Activated CD4-positive, alpha-beta T cell treated with anti-CD3 and anti-CD28 coated beads for 48 hours (primary cell): ENCODE measurements at regions not wholly inside any gene's neighbourhood (a gene's known extent, or its start where the extent isn't known, plus 50 kb on each side); places are given as distances from the start of the nearest gene placed in this dataset.
A peak's percentile ranks its signal among the peaks of the same experiment; 100 is the strongest.
"Not testable (repeated sequence)": the region's sequence is repeated elsewhere in the genome, so short reads cannot be mapped to it uniquely, and the experiment has no call there.

Experiments
- DNase-seq: peaks from one replicate; pipeline ENCODE4 v3.0.0-alpha.2; 2020

- DNase-seq, result no peak
Observed at GRCh38 chr10:8283986-8284385, 229.5 kb downstream of the GATA3 start.

DNA sequence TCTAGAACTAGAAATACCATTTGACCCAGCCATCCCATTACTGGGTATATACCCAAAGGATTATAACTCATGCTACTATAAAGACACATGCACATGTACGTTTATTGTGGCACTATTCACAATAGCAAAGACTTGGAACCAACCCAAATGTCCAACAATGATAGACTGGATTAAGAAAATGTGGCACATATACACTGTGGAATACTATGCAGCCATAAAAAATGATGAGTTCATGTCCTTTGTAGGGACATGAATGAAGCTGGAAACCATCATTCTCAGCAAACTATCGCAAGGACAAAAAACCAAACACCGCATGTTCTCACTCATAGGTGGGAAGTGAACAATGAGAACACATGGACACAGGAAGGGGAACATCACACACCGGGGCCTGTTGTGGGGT lies 231.5 kb downstream of the GATA3 start:
- DNase-seq, result not testable (repeated sequence)

- no peak for DNase-seq
Observed at GRCh38 chr10:8288600-8288999, 234.1 kb downstream of the GATA3 start.

DNA sequence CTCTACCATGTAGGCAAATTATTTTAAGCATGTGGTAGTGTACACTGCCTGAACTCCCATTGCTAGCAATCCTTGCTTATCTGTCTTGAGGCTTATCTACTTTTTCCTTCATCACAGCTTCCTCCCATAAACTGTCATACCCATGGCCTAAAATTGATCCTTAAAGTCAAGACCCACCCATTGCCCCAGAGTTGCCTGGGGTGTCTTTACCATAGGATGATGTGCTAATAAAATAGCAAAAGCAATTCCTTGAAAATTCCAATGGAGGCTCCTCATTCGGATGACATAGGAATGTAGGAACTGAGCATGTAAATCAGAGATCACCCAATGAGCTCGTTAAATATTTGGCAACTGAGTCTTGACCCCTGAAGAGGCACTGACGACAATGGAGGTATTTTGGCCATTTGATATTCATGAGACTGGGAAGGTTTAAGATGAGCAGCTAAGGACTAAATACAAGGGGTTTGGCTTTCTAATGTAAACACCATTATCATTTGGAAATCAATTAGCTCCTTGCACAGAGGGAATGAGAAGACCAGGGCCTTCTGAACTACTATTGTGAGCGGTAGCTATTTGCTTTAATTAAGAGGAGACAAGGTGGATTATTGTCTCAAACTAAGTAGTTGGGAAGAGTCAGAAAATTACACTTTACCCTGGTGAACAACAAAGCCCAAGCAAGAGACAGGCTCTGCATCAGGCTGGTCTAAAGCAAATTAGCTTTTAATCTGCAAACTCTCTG lies 234.9 kb downstream of the GATA3 start:
- DNase-seq, result no peak

- no peak for DNase-seq
Observed at GRCh38 chr10:8294779-8295178, 240.3 kb downstream of the GATA3 start.

DNA sequence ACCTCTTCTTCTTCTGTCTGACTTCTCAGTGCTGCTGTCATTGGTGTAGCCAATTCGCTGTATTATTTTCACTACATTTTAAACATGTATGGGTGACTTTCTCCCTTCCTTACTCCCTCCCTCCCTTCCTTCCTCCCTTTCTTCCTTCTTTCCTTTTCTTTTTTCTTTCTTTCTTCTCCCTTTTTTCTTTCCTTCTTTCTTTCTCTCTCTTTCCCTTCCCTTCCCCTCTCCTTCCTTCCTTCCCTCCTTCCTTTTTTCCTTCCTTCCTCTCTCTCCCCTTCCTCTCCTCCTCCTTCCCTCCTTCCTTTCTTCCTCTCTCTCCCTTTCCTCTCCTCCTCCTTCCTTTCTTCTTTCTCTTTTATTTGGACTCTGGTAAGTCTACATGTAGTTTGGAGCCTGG lies 240.8 kb downstream of the GATA3 start:
- no peak for DNase-seq

- no peak for DNase-seq
Observed at GRCh38 chr10:8296090-8296733, 241.7 kb downstream of the GATA3 start.

DNA sequence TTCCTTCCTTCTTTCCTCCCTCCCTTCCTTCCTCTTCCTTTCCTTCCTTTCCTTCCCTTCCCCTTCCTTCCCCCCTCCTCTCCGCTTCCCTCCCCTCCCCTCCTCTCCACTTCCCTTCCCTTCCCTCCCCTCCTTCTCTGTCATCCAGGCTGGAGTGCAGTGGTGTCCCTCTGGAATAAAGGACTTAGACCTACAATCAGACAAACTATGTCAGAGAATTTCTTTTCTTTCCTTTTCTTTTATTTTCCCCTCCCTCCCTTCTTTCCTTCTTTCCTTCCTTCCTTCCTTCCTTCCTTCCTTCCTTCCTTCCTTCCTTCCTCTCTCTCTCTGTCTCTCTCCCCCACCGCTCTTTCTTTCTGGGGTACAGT lies 242.2 kb downstream of the GATA3 start:
- DNase-seq, result no peak

GRCh38 chr10:8297107-8297506 lies 242.6 kb downstream of the GATA3 start:
- no peak for DNase-seq

DNA sequence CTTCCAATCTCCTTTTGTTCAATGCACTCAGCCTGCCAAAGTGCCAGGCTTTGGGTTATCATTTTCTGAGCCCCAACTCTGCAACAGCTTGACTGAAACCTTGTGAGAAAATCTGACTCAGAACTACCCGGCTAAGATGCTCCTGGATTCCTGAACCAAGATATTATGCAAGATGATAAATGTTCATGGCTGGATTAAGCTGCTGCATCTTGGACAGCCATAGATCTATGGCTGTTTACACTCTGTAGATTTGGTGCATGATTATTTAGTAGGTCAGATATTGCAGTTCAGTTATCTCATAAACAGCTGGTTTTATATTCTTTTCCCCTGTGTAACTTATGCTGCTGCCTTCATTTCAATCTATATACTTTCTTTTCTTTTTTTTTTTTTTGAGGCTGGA lies 243.5 kb downstream of the GATA3 start:
- DNase-seq, result no peak

DNA sequence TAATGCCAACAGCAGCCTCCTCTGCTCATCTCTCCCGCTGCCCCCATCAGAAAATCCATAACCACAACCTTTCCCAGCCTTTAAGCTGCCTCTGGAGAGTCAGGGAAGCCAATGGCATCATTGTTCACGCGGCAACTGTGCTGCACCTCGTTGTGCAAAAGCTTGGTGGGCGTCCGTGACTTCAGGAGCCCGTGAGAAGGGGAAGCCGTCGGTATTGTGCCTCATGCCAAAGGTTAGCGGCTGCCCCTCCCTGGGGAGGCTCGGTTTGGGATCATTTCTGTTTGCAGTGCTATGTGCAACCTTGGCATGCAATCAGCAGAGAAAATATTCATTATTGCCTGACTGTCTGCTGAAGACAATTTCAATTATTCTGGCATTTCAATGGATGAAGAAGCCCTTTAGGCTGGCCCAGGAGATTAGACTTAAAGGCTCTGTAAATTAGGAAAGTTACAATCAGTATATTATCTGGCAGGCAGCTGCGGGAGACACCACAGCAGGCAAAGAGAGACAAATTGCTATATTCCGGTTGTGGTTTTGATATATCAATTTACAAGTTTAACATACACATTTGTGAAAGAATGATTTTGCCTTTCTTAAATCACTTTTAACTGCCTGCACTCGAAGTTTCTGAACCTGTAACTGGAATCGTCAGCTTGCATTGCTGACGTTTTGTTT lies 244.5 kb downstream of the GATA3 start:
- DNase-seq, result no peak

DNA sequence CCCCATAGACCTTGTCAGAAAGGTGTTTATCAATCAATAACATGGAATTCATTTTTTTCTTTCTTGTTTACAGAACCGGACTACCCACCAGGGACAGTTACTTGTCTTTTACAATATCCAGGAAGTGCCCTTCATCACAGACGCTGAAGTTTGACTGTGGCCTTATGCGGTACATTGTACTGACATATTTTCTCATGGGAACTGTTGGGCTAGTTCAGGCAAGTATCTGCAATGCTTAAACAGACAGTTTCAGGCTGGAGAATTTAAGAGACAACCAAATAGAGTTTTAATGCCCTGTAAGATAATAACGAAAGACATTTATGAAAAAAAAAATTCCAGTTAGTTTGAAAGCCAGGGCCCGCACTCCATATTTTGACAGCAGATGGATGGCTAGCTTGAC lies 246.4 kb downstream of the GATA3 start:
- DNase-seq, result no peak

- DNase-seq, result no peak
Observed at GRCh38 chr10:8301333-8301732, 246.8 kb downstream of the GATA3 start.

- DNase-seq, result no peak
Observed at GRCh38 chr10:8301831-8302230, 247.3 kb downstream of the GATA3 start.

GRCh38 chr10:8302565-8302964 lies 248.1 kb downstream of the GATA3 start:
- DNase-seq, result no peak

- no peak for DNase-seq
Observed at GRCh38 chr10:8304861-8305260, 250.4 kb downstream of the GATA3 start.

- no peak for DNase-seq
Observed at GRCh38 chr10:8305876-8306652, 251.6 kb downstream of the GATA3 start.

DNA sequence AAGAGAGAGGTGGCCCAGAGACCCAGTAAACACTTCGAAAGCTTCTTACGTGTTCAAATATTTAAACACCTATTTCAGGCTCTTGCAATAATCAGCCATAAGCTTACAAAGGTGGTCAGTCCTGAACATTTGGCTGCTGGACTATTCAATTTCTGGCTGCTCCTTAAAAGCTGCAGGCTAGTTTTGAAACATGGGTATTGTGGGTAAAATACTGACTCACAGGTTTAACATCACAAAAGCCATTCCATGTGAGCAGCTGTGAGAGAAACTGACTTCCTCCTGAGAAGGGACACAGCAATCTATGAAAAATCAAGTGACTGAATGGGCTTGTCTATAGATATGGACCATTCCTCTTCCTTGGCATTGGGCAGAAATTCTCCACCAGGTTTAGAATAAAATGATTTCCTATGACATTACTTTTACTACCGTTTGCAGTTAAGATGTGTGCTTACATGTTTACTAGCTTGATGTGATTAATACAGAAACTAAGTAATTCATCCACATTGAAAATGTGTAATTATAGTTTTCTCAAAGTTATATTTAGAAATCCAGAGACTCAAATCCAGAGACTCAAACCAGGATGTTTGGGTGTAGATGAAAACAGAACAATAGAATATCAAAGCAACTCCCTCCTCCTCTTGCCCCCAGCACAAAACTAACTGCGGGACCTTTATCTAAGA lies 252.3 kb downstream of the GATA3 start:
- DNase-seq, result no peak

- no peak for DNase-seq
Observed at GRCh38 chr10:8310930-8311329, 256.4 kb downstream of the GATA3 start.

GRCh38 chr10:8311526-8312070 lies 257.1 kb downstream of the GATA3 start:
- no peak for DNase-seq

DNA sequence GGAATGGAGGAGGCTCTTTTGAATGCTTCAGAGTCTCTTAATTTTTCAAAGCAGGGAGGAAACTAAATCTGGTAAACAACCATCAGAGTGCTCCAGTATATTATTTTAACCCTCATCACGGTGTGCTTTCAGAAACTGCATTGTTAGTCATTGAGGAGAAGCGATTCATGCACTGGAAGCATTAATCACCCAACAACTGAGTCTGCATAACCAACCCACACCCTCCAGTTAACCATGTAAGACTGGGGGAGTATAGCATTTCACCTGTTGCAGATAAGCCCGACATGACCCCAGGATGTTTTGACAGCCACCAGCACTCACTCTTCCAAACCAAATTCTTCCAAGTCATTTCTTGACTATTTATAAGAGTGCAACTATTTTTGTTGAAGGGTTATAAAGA lies 257.6 kb downstream of the GATA3 start:
- DNase-seq, result peak; percentile 38

GRCh38 chr10:8312781-8313180 lies 258.3 kb downstream of the GATA3 start:
- DNase-seq, result no peak

DNA sequence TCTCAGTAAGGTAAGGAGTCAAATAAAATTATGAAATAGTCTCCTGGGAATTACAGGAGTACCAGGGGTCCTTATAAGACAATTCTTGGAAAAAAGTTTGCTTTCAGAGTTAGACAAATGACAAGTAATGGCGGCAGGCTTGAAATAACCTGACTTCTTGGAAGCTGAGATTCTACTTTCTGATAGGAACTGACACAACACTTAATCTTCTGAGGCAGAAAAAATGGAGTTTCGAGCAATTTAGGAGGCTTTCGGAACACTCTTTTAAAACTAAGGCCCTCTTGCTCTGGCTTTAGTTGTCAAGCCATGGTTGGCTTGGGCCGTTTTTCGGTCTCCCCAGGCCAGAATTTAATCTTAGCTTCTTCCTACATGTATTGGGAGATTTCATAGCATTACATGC lies 260.0 kb downstream of the GATA3 start:
- no peak for DNase-seq
